SK-N-MC (cell line): ENCODE measurements at regions not wholly inside any gene's neighbourhood (a gene's known extent, or its start where the extent isn't known, plus 50 kb on each side); places are given as distances from the start of the nearest gene placed in this dataset.
A peak's percentile ranks its signal among the peaks of the same experiment; 100 is the strongest.

Experiments used
- DNase-seq: peaks from one replicate; pipeline ENCODE4 v3.0.0-alpha.2; 2011; ENCODE audit warnings: low read depth, low spot score
- H3K27ac ChIP-seq: fragments of 200-600 bp; sonication (generic); 2 replicates; pipeline ENCODE4 v1.5.1; 2016; ENCODE audit warnings: mixed run types
- H3K36me3 ChIP-seq: fragments of 200-600 bp; sonication (generic); 2 replicates; pipeline ENCODE4 v1.6.1; 2017; ENCODE audit warnings: antibody characterized with exemption, low read length, mixed read lengths; ENCODE audit not compliant: insufficient read depth
- H3K4me3 ChIP-seq: fragments of 200-600 bp; sonication (generic); 2 replicates; pipeline ENCODE4 v1.5.1; 2016
- H3K9ac ChIP-seq: fragments of 200-600 bp; sonication (generic); 2 replicates; pipeline ENCODE4 v1.8.0; 2017; ENCODE audit warnings: mixed run types, mixed read lengths; ENCODE audit not compliant: insufficient read length
- H3K9me3 ChIP-seq: fragments of 200-600 bp; sonication (generic); 2 replicates; pipeline ENCODE4 v1.6.1; 2017; ENCODE audit warnings: low read depth, mild to moderate bottlenecking, antibody characterized with exemption, low read length, moderate library complexity, mixed read lengths
- EZH2 ChIP-seq: fragments of 200-600 bp; sonication (generic); IDR thresholded peaks from one replicate; pipeline ENCODE4 v1.6.1; 2017; ENCODE audit warnings: antibody characterized with exemption
- FOXP2 ChIP-seq: optimal IDR thresholded peaks from 2 replicates; pipeline ENCODE3; 2011; ENCODE audit warnings: mild to moderate bottlenecking, moderate library complexity; ENCODE audit not compliant: insufficient read depth; ENCODE audit errors: extremely low read length, control extremely low read depth
- POLR2AphosphoS5 ChIP-seq: IDR thresholded peaks from 2 replicates; pipeline ENCODE4 v1.6.1; 2012; ENCODE audit warnings: mild to moderate bottlenecking, low read depth, low read length, borderline replicate concordance

DNA sequence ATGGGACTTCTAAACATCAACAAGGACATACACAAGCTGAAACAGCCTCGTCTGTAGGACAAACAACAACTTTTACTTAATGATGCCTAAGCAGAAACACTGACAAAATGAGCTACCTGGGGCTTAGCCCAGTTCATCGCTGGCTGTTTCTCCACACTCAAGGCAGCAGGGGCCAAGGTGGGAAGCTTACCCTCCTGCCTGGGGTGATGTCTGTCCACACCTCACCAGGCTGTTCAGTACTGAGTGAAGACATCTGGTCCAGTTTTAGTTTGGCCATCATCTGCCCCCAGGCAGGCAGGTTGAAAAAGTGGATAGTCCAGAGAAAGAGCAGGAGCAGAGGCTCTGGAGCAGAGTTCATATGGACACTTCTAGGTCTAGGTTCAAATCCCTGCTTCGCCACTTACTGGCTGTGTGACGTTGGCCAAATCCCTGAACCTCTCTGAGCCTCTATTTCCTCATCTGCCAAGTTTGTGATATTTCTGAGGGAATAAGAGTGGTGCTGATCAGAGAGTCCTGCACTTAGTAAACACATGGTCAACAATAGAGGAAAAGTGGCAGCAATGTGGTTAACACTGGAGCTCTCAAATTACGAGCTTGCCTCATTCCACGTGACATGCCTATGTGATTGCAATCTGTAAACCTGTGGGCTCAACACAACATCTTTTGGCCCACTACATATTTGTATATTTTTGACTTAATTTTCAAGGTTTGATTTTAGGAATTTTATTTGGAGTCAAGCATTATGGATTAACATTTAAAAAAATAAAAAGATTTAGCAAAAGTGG lies 720.1 kb upstream of the TMEM132C start:
- Histone ChIP-seq H3K9ac (no peak overlapping the region), H3K36me3 (no peaks in the 10 kb centered on the region), H3K27ac (no peak overlapping the region), H3K9me3 (no peaks in the 10 kb centered on the region), H3K4me3 (no peak overlapping the region)
- DNase-seq = no peak
- TF ChIP-seq POLR2AphosphoS5 = no peak
- no peak for TF ChIP-seq FOXP2

DNA sequence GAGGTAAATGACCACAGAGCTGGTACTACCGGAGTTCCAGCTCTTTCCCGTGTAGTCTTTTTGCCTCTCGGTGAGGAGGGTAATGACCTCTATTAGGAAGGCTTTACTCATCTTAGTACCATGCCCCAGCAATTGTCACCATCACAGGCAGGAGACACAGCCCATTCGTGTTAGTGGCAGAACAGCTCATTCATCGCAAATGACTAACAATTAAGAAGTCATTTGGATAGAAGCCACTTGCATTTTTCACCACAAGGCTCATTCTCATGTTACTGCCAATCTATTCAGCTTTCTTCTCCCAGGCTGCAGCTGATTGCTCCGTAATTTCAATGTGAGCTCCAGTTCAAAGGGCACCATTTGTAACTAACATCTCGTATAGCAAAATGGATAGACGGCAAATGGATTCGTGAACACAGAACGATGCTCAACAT lies 718.8 kb upstream of the TMEM132C start:
- TF ChIP-seq FOXP2 (no peak), POLR2AphosphoS5 (no peak), EZH2 (no peak)
- Histone ChIP-seq H3K36me3 (no peaks in the 10 kb centered on the region), H3K4me3 (no peak overlapping the region), H3K9ac (no peak overlapping the region), H3K27ac (no peak overlapping the region), H3K9me3 (no peaks in the 10 kb centered on the region)
- no peak for DNase-seq

DNA sequence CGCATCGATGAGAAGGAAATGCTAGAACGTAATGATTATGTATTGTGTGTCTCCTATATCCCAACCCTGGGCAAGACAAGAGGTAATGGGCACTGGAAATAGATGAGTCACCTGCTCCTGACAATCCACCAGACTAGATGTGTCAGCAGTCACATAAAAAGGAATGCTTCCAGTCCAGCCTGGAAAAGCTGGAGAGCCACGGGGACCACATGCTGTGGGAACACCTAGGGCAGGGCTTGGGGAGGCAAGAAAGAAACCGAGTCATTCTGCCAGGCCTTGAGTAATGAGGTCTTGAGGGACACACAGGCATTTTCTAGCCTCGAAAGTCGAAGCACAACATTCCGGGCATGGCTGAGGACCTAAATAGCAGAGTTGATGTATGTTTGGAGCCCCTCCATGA lies 716.7 kb upstream of the TMEM132C start:
- no peaks in the 10 kb centered on the region for H3K9me3 ChIP-seq
- no peak overlapping the region for H3K27ac ChIP-seq
- H3K36me3 ChIP-seq = no peaks in the 10 kb centered on the region
- TF ChIP-seq FOXP2 = no peak
- no peak for TF ChIP-seq EZH2
- TF ChIP-seq POLR2AphosphoS5 = no peak
- no peak overlapping the region for H3K4me3 ChIP-seq
- H3K9ac ChIP-seq = no peak overlapping the region
- no peak for DNase-seq

DNA sequence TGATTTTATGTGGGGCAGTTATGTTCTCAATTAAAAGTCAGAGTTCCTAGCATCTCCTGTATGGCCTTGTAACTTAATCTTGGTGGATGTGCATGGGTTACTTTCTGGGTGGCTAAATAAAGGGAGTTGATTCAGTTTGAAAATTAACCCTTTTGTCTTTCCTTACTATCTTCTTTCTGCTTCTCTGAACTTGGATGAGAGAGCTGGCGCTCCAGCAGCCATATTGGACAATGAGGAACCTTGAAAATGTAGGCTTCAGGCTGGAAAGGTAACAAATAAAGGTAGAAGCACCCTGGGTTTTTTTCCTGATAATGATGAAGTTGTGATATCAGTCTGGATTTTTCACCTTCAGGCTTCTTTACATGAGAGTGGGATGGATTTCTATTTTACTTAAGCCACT lies 714.1 kb upstream of the TMEM132C start:
- Histone ChIP-seq H3K27ac (no peak overlapping the region), H3K4me3 (no peak overlapping the region), H3K9me3 (no peaks in the 10 kb centered on the region), H3K36me3 (no peaks in the 10 kb centered on the region), H3K9ac (no peak overlapping the region)
- DNase-seq = no peak
- TF ChIP-seq EZH2 (no peak), POLR2AphosphoS5 (no peak), FOXP2 (no peak)

DNA sequence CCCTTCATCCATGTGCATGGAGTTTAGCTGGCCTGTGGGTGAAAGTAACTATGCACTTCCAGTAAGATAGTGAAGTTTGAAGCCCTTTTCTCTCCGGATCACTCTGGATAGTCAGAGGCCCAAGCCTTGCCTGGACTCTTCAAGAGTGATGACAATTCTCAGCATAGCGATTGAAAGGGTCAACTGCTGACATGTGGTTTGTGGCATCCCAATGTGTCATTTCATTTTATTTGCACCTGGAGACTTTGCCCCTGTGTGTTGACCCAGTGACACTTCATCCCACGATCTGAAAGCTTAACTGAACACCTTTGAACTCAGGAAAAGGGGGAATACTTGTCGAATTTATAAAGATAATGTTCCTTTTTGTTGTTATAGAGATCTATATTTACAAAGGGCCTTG lies 711.9 kb upstream of the TMEM132C start:
- no peaks in the 10 kb centered on the region for H3K36me3 ChIP-seq
- no peak overlapping the region for H3K4me3 ChIP-seq
- TF ChIP-seq POLR2AphosphoS5 = no peak
- TF ChIP-seq FOXP2 = no peak
- no peak for TF ChIP-seq EZH2
- H3K9ac ChIP-seq = no peak overlapping the region
- H3K27ac ChIP-seq = no peak overlapping the region
- no peaks in the 10 kb centered on the region for H3K9me3 ChIP-seq
- DNase-seq = no peak

DNA sequence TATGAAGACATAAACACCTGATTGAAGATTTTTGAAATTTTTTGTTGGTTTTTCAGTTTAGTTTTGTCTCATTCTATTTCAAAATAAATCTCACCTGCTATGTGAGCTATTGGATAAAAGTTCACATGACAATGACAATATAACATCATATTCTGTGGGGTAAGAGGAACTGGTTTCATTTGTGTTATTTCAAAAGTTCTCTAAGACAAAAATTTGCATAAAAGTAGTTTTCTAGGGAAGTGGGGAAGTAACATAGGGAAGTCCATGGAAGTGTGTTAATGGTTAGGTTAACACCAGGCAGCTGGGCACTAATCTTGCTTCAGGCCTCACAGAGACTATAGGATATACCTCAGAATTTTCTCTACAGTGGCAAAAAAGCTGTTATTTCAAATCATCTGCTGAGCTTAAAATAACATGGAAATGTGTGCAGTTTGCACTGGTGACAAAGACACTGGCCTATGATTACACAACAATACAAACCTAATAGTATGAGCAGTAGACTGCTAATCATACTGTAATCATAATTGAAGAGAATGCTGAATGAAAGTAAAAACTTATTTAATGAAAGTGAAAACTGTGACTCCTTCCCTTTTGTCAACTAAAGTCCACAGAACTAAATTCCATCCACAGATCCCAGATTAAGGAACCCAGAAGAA lies 710.6 kb upstream of the TMEM132C start:
- H3K9ac ChIP-seq = no peak overlapping the region
- no peaks in the 10 kb centered on the region for H3K36me3 ChIP-seq
- TF ChIP-seq POLR2AphosphoS5 = no peak
- no peak for TF ChIP-seq EZH2
- no peak for TF ChIP-seq FOXP2
- DNase-seq = no peak
- no peak overlapping the region for H3K4me3 ChIP-seq
- H3K9me3 ChIP-seq = no peaks in the 10 kb centered on the region
- no peak overlapping the region for H3K27ac ChIP-seq

DNA sequence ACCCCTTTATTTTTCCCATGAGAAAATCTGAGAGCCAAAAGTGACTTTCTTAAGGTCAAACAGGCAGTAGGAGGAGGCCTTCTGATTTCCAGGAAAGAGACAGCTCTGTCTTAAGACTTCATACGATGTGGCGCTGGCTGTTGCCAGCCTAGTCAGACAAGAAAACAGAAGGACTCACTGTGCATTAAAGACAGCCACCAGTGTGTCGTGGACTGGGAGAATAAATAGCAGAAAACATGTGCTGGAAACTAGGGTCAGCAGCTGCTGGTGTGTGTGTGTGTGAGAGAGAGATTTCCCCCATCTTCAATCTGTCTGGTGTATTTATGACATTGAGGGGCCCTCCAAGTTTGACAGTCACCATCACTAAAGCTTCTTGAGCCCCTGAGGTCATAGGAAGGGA lies 708.6 kb upstream of the TMEM132C start:
- TF ChIP-seq EZH2 = no peak
- TF ChIP-seq POLR2AphosphoS5 = no peak
- TF ChIP-seq FOXP2 = no peak
- no peak overlapping the region for H3K9ac ChIP-seq
- no peak overlapping the region for H3K27ac ChIP-seq
- no peak for DNase-seq
- H3K9me3 ChIP-seq = no peaks in the 10 kb centered on the region
- H3K4me3 ChIP-seq = no peak overlapping the region
- H3K36me3 ChIP-seq = no peaks in the 10 kb centered on the region

DNA sequence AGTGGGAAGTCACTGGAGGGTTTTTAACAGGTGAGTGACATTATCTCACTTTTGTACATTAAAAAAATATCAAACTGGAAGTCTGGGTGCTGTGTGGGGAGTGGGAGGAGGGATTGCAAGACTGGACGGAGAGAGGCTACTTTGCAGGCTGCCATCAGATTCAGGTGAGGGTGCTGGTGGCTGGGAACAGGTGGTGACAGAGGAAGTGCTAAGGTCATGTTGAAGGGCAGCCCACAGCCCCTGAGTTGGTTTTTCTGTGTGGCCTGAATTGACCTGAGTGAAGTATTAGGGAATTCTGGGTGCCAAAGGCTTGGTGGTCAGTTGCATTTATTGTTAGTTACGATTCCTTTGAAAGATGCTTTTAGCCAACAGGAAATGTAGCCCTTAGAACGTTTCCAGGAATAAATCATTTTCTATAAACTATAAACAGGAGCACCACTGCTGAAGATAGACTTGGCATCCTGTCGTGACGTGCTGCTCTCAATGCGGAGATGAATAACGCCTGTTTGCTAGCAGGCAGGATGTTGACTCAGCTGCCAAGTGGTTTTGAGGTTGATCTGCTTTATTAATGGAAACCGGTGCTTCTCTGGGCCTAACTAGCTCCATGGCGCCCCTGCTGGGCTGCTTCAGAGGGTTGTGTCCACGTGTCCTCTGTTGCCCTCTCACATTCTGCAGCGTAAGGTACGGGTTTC lies 707.5 kb upstream of the TMEM132C start:
- no peak overlapping the region for H3K9ac ChIP-seq
- H3K36me3 ChIP-seq = no peaks in the 10 kb centered on the region
- no peak overlapping the region for H3K4me3 ChIP-seq
- DNase-seq = peak; percentile 2
- TF ChIP-seq FOXP2 = no peak
- no peak for TF ChIP-seq EZH2
- TF ChIP-seq POLR2AphosphoS5 = no peak
- H3K27ac ChIP-seq = no peak overlapping the region
- H3K9me3 ChIP-seq = no peaks in the 10 kb centered on the region
